ENCODE measurements at regions not wholly inside any gene's neighbourhood (a gene's known extent, or its start where the extent isn't known, plus 50 kb on each side); places are given as distances from the start of the nearest gene placed in this dataset.

- no peak for TF ChIP-seq CTCF (conservative IDR thresholded peaks at IDR 0.05 in 1 of 2, IDR thresholded peaks at IDR 0.05 in 1 of 2; ENCODE audit: low read depth in 1 of 2, low read length in 2 of 2)
- TF ChIP-seq EZH2 (IDR thresholded peaks at IDR 0.05; ENCODE audit: low read length, missing control alignments), result no peak
These were observed 61.2 kb upstream of the EGFLAM start for GRCh38 chr5:38197118-38197517.
